ENCODE measurements at regions not wholly inside any gene's neighbourhood (a gene's known extent, or its start where the extent isn't known, plus 50 kb on each side); places are given as distances from the start of the nearest gene placed in this dataset.

DNA sequence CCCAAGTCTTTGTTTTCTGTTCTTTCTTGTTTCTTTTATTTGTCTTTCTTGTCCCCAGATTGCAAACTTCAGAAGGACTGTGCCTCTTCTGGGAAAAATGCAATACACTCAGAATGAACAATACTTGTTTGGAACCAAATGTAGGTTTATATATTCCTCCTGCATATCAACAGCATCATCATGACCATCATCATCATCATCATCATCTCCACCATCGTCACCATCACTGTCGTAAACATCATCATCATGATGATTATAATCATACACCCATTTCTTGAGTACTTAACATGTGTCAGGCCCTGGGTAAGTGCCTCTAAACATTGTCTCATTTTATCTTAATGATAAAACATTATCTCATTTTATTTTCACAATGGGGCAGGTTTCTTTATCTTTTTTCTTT, 476.8 kb downstream of the CCSER2 start:
- DNase-seq = no peak

DNA sequence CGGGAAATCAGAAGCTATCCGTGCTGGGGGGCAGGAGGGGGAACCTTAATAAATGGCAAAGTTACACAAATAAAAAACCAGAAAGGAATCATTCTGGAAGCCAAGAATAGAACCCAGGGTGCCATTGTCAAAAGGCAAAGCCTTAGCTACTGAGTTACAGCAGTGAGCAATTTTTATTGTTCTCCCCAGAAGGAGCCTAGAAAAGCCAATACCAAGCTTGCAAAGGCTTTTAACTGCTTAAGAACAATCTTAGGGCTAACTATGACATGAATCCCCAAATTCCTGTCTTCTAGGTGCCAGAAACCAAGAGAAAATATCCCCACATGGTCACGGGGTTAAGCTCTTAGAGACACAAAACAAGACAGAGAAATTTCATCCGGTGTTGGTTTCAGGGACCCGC, 482.7 kb downstream of the CCSER2 start:
- DNase-seq = no peak

DNA sequence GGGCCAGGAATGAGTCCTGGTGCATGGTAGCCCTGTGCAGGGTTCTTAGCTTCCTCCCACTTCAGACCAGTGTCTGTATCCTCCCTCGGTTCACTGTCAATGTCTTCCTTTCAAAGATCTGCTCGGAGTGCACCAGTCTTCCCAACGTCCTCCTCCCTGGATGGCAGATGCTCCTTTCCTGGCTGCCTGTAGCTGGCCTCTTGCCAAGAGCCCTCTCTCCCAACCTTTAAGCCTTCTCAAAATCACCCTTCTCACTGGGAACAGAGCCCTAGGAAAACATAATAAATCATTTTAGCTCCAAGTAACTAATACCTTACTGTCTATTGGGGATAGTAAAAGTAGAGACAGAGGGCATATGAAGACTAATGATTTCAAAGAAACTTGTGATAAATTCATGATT, 490.6 kb downstream of the CCSER2 start:
- no peak for DNase-seq

DNA sequence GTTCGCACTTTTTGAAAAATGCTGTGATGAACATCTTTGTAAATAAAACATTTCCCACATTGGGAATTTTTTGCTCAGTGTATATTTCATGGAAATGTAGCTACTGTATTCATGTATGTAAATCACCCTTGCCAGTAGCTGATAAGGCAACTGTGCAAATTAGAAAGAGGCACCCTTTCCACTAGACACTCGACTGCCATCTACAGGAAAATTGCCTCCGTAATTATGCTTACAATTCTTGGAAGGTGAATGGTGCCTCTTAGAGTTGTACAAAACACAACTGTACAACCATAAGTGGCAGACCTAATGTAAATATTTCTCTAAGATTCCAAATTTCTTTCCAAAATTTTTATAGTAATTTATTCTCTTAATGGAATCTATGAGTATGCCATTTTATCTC, 491.7 kb downstream of the CCSER2 start:
- no peak for DNase-seq

DNA sequence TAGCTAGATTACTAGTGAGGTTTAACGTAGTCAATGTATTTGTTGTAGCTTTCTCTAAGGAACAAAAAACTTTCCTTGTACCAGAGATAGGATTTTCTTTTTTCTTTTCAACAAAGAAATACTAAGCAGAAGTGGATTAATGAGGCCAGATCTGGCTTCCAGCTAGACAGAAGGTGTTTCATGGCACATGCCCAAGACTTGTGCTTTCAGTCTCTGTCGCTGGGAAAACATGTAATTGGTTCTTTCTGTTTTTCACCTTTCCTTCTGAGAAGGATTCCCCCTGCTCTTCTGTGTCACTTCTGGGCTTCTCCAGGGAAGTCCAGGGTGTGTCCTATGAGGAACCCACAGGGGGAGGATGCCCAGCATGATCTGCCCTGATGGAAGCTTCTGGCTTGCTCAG, 492.2 kb downstream of the CCSER2 start:
- DNase-seq = no peak

DNA sequence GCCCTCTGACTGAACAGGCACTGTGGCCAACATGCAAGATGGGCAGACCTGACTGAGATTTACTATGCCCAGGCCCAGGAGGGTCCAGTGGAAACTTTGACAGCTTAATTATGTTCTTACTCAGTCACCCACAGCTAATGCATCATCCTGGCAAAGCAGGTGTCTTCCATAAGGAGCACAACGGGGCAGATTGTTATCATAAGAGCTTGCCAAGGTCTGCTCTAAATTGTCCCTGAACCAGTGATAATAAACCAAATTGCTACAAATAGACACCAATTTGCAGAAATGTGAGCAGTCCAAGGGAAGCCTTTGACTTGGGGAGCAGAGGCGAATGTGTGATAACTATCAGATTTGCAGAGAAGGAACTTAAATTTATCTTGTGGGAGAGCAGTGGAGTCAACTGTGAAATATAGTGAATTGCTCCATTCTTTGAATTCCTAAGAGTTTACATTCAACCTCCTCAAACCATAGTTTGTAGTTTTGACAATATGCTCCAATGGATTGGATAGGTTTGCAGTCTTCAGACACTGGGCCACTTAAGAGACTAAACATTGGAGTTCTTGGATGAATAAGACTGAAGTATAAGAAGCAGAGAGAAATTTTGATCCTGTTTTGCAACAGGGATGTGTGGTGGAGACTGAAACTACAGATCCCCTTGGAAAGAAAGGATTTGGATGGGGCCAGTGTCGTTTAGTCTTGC, 494.7 kb downstream of the CCSER2 start:
- no peak for DNase-seq

DNA sequence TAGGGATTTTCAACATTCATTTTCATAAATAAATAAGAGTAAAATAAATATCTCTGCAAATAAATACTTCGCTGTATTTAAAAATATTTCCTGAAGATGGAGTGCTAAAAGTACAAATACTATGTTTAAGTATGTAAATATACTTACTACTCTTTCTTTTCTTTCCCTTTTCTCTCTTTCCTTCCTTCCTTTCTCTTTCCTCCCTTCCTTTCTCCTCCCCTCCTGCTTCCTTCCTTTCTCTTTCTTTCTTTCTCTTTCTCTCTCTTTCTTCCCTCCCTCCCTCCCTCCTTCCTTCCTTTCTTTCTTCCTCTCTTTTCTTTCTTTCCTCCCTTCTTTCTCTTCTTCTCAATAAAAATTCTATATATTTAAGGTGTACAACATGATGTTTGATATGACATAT, 496.1 kb downstream of the CCSER2 start:
- no peak for DNase-seq

DNA sequence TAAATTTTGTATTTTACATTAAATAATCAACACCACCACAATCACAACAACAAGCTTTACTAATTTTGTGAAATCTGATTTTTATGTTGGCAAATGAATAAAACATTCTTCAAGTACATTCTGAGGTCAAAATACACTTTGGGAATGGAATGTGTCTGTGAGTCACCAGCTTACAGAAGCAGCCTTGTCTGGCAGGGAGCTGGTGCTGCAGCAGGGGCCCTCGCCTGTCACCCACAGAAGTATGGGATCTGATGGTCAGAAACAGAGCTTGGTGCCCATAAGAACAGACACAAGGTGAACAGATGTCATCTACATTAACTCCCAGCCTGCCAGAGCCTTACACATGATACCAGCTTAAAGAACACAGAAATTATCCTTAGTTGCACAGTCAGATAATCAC, 496.9 kb downstream of the CCSER2 start:
- DNase-seq = no peak

DNA sequence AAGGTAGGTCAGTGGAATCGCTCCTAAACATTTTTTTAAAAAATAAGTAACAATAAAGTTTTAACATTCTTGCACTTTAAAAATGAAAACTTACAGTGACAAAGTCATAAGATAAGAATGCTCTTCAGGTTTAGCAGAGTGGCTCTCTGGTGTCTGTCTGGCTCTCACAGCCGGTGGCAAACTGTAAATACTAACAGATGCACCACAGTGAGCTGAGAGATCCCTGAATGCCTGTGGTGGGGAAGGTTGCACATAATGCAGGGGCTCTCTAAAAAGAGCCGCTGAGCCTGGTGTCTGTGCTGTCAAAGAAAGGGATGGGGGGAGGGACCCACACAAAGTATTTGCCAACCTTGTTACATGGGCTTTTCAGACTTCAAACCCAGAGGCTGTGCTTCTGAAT, 498.3 kb downstream of the CCSER2 start:
- DNase-seq = no peak

DNA sequence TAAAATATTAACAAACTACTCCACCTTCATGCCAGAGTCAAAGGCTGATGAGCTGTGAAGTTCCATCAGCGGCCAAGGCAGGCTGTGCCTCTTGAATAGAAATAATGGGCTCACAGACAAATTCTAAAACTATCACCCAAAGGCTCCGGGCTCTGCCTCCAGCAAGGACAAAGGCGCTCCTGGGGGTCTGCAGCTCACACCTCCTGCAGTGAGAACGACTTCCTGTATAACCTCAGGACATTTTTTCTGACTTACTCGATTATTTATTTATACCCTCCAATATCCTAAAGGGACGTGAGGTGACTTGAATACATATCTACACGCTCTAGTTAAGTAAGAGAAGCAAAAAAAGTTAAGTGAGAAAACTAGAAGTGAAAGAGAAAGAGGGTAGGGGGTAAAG, 500.7 kb downstream of the CCSER2 start:
- DNase-seq = no peak

DNA sequence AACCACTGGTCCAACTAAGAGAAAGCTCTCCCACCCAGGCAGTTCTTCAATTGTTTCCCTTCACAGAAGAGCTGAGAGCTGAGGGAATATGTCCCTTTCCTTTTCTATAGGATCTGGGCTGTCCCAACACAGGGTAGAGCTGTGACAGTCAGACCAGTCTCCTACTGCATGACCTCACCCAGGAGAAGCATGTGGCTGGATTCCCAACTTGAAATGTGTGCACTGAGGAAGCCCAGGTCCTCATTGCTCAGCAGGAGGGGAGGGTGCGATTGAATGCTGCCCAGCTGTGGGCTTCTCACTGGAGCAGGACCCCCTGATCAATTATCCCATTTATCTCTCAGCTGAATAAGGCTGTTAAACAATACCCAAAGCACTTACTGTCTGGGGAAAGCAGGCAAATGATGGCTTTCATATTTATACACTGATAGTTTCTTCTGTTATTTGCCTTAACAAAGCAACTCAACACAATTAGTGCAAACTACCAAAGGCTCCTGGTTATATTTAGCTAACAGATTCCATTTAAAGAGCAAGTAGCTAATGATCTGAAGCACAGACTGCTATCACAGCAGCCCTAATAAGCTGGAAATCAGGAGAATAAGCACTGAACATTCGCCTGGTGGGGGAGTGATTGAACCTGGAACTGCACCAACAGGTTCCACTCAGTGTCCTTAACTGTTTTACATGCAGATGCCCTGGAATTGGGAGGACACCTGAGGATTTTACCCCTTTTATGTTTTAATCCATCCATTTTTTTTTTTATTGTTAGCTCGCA, 508.8 kb downstream of the CCSER2 start:
- no peak for DNase-seq

DNA sequence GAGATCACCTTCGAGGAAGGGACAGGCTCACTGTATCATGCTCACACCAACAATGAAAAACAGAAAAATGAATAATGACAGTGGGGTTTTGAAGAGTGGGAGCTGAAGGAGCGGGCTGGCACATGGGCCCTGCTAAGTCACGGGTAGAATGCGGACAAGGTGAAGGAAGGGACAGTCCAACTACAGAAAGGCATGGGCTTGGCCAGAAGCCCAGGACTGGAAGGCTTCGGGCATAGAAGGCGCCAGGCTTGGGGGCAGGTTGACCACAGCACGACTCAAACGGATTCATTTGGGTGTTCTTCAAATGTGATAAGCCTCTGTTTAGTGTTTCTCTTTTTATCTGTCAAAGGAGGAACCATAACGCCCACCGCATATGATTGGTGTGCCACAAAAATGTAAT, 509.5 kb downstream of the CCSER2 start:
- no peak for DNase-seq

DNA sequence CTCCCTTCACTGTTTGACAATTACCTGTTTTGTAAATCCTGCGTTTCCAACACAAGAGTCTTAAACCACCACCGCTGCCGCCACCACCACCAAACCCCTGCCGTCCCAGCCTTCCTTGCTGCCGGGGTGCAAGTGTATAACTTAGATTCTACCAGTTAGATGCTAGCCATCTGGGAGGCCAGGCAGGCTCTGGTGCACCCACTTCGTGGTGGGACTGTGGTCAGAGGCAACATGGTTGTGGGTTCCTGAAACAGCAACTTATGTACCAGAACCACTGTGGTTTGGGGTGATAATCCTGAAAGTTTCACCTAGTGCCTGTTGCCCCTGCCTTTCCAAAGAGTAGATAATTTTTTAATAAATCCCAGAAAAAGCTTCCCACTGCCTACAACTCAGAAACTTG, 510.5 kb downstream of the CCSER2 start:
- DNase-seq = no peak

DNA sequence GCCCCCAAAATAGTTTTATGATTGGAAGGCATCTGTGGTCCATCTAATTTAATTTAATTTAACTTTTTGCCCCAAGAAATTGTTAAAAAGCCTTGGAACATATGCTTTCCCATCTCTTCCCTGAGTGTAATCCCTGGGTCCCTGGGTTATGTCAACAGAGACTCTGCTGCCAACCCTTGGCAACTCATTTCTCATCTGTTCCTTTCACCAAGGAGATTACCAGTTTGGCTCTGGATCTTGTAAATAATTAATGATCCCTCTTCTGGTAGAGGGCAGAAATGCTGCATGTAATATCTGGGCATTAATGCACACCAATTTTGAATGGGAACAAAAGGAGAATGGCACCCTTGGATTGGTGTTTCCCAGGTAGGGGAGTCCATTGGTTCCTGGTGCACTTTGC, 514.2 kb downstream of the CCSER2 start:
- no peak for DNase-seq

DNA sequence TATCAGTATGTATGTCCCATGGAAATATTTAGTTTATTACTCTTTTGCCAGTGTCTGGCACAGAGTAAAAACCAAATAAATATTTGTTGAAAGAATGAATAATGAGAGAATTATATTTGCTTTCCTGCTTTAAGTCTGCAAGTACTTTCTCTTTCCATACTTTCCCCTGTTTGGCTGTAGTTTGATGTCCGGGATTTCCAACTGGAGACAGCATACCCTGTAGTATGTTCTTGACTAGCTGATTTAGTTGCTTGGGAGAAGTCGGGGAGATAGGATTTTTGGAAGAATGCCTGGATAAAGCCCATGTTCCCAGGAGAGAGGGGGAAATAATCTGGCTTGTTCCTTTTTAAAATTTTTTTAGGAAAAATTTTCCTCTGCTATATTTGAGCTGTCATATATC, 516.1 kb downstream of the CCSER2 start:
- DNase-seq = no peak

DNA sequence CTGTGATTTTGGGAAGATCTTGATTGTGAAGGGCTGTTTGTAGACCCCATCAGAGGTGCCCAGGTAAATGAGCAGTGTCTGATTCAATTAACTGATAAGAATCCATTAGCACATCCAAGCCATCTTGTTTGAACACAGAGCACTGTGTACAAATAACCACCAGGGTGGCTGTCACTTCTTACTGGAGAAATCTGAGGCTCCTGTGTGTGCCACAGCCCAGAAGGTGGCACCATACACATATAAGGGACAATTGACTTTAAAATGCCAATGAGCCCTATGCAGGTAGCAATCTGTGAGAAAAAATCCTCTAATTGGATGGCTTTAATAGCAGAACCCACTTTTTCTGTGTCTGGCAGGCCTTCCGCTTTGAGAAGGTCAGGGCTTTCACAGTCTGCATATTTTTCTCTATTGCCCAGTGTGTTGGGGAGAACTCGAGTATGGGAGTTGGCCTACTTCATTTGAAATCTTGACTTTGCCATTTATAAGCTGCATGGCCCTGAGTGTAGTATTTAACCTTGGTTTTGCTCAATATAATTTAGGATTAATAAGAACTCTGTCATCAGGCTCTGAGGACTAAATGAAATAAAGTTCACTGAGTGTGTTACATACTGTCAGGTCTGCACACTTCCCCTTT, 517.4 kb downstream of the CCSER2 start:
- DNase-seq = no peak

DNA sequence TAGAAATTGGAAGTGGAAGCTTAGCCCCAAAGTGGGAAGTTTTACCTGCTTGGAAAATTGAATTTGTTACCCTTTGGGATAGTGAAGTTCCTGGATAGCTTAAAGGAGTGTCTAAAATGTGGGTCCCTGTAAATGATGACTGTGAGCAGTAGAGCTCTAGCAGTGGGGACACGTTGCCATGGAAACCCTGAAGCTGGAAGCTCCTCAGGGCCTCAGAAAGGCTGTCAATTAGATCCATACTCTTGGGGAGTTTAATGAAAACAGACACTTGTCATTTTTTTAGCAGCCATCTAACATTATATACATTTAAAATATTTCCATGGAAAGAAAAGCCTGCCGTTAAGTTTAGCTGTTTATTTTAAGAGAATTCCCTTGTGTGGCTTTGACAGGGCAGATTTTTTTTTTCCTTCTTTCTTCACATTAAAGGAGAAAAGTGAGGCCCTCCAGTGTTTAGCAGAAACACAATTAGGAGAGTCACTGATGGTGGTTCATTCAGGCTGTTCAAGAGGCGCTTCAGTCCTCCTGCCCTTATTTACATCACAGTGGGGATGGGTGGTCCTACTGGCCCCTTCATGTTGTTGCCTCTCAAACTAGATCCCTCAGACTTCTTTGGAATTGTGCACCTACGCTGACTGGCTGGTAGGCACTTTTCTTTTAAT, 518.4 kb downstream of the CCSER2 start:
- no peak for DNase-seq

DNA sequence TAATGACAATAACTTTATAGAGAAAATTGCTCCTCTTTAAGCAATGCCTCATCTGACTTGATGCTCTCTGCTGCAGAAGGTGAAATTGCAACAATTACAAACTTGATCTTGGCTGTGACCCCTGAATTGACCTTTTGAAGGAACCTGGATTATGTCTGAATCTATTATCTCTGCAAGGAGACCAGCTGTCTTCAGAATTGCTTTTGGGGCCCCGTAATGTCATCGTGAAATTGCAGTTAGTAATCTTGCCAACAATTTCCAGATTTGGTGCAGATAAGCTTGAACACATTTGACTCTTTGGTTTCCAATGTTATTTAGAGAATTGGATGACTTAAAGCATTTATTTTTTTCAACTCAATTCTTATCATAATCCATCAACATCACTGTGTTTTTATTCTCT, 520.6 kb downstream of the CCSER2 start:
- DNase-seq = no peak

DNA sequence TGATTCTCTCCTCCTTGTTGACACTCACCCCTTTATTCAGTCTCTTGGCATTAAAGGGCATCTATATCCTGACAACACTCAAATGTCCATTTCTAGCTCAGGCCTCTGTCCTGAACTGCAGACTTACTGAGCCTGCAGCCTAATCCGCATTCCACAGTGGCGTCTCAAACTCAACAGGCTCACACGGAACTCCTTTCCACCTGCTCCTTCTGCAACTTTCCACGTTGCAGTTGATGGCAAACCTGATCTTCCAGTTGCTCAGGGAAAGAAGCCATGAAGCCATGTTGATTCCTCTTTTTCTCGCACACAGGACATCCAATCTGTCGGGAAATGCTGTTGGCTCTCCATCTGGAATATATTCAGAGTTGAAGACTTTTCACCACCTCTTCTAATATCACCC, 522.4 kb downstream of the CCSER2 start:
- DNase-seq = no peak

DNA sequence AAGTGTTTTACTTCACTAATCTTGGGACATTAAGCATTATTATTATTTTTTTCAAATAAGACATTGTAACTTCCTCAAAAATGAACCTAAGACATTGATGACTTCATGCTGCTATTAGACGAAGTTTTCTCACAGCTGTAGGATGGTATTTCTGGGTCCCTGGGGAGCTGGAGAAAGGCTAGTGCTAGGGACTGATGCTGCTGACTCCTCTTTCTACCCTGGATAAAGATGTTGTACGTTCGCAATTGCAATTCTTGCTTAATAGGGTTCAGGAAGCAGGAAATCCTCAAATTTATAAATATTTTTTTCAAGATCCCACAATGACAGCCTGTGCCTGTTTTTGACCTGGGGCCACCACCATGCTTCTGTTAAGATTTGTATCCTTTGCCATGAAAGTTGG, 526.0 kb downstream of the CCSER2 start:
- DNase-seq = no peak

DNA sequence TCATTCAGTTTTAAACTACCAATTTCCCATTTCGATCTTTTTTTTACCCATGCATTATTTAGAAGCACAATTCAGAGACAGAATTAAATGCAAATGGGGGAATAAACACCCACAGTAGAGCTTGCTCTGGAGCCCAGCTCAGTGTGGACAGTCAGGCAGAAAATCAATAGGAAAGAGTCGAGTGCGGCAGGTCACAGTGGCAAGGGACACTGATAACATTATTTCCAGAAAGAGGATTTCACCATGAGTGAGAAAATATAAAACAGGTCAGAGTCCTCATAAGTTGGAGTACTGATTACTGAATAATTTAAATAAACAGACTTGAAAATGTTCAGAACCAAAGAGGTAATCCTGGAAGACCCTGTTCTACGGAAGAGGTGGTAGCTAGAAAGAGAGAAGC, 532.5 kb downstream of the CCSER2 start:
- no peak for DNase-seq

DNA sequence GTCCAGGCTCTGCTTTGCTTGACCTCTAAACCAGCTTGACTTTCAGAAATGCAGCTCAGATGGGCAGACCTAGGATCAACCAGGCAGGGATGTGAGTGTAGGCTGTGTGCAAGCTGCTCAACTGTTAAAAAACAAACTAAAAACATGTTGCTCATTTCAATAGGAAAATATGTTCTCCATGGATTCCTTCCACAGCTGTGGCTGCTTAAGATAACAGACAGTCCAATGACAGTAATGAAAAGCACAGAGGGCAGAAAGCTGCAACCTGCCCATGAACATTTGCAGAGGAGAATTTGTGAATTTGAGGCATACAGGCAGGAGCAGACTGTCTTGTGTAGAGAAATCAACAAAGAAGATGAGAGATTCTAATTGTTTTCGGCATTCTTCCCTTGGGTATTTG, 534.2 kb downstream of the CCSER2 start:
- DNase-seq = no peak

DNA sequence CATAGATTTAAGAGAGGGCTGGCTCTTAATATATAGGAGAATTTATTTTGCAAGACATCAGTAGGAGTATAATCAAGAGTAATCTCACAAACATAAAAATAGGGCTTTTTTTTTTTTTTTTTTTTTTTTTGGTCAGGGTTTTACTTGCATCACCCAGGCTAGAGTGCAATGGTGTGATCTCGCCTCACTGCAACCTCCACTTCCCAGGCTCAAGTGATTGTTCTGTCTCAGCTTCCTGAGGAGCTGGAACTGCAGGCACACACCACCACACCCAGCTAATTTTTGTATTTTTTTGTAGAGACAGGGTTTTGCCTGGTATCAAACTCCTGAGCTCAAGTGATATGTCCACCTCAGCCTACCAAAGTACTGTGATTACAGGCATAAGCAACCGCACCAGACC, 535.3 kb downstream of the CCSER2 start:
- no peak for DNase-seq
